ENCODE measurements at regions not wholly inside any gene's neighbourhood (a gene's known extent, or its start where the extent isn't known, plus 50 kb on each side); places are given as distances from the start of the nearest gene placed in this dataset.

GRCh38 chr2:88283886-88284592 lies 113.9 kb downstream of the THNSL2 start:
- peaks cover 1% of the 10 kb centered on the region for H3K27me3 Mint-ChIP-seq (ENCODE audit: low read depth)
- H3K36me3 Mint-ChIP-seq (ENCODE audit: low read depth) = no peaks in the 10 kb centered on the region
- DNase-seq (ENCODE audit: low spot score) = no peak
- no peaks in the 10 kb centered on the region for H3K4me1 Mint-ChIP-seq (ENCODE audit: low read depth)
- H3K27ac Mint-ChIP-seq (ENCODE audit: unreplicated experiment) = no peak overlapping the region
- H3K4me3 Mint-ChIP-seq (ENCODE audit: unreplicated experiment) = no peak overlapping the region
- no peaks in the 10 kb centered on the region for H3K9me3 Mint-ChIP-seq (ENCODE audit: low read depth)
- TF ChIP-seq CTCF (IDR thresholded peaks at IDR 0.05) = no peak

GRCh38 chr2:88281302-88282217 lies 111.4 kb downstream of the THNSL2 start:
- TF ChIP-seq CTCF (IDR thresholded peaks at IDR 0.05) = no peak
- Mint-ChIP-seq H3K4me3 (ENCODE audit: unreplicated experiment) (no peak overlapping the region), H3K36me3 (ENCODE audit: low read depth) (no peaks in the 10 kb centered on the region), H3K9me3 (ENCODE audit: low read depth) (peaks cover 8% of the 10 kb centered on the region), H3K4me1 (ENCODE audit: low read depth) (no peaks in the 10 kb centered on the region), H3K27me3 (ENCODE audit: low read depth) (no peaks in the 10 kb centered on the region), H3K27ac (ENCODE audit: unreplicated experiment) (no peak overlapping the region)
- DNase-seq (ENCODE audit: low spot score) = no peak

GRCh38 chr2:88269836-88270235 lies 99.7 kb downstream of the THNSL2 start:
- Mint-ChIP-seq H3K9me3 (ENCODE audit: low read depth) (no peaks in the 10 kb centered on the region), H3K27me3 (ENCODE audit: low read depth) (peaks cover 15% of the 10 kb centered on the region), H3K27ac (ENCODE audit: unreplicated experiment) (no peak overlapping the region), H3K4me3 (ENCODE audit: unreplicated experiment) (no peak overlapping the region), H3K4me1 (ENCODE audit: low read depth) (peaks cover 6% of the 10 kb centered on the region), H3K36me3 (ENCODE audit: low read depth) (no peaks in the 10 kb centered on the region)
- TF ChIP-seq CTCF (IDR thresholded peaks at IDR 0.05) = no peak
- DNase-seq (ENCODE audit: low spot score) = no peak

GRCh38 chr2:88265352-88266303 lies 95.5 kb downstream of the THNSL2 start:
- peaks cover 13% of the 10 kb centered on the region for H3K27me3 Mint-ChIP-seq (ENCODE audit: low read depth)
- TF ChIP-seq CTCF (IDR thresholded peaks at IDR 0.05) = no peak
- no peaks in the 10 kb centered on the region for H3K9me3 Mint-ChIP-seq (ENCODE audit: low read depth)
- H3K36me3 Mint-ChIP-seq (ENCODE audit: low read depth) = no peaks in the 10 kb centered on the region
- H3K4me1 Mint-ChIP-seq (ENCODE audit: low read depth) = peaks cover 6% of the 10 kb centered on the region
- DNase-seq (ENCODE audit: low spot score) = no peak
- no peak overlapping the region for H3K4me3 Mint-ChIP-seq (ENCODE audit: unreplicated experiment)
- peak overlapping the region; percentile 36 for H3K27ac Mint-ChIP-seq (ENCODE audit: unreplicated experiment)
